ENCODE measurements at regions not wholly inside any gene's neighbourhood (a gene's known extent, or its start where the extent isn't known, plus 50 kb on each side); places are given as distances from the start of the nearest gene placed in this dataset.

GRCh38 chr16:79734721-79735120 lies 134.2 kb upstream of the MAF start:
- no peak for DNase-seq (ENCODE audit: low spot score)
- no peak overlapping the region for H3K4ac ChIP-seq (ENCODE audit: low read length)
- no peak overlapping the region for H3K14ac ChIP-seq (ENCODE audit: low read length)
- H3K4me2 ChIP-seq (ENCODE audit: insufficient read depth, low read length, poor library complexity, severe bottlenecking): no peak overlapping the region
- WGBS, 2 donors (ENCODE audit: extremely low coverage in 2 of 2, insufficient read length in 2 of 2, insufficient replicate concordance in 1 of 2): no CpG with 5 or more reads among the region's 2 CpGs
- H3K18ac ChIP-seq (ENCODE audit: low read length): no peak overlapping the region
- H4K91ac ChIP-seq (ENCODE audit: low read depth, low read length, poor library complexity): no peak overlapping the region
- no peak overlapping the region for H3K4me3 ChIP-seq (ENCODE audit: low read length in 2 of 2)
- no peak overlapping the region for H2AK5ac ChIP-seq (ENCODE audit: low read depth, low read length)
- H3K79me1 ChIP-seq (ENCODE audit: low read depth, low read length): no peaks in the 10 kb centered on the region
- H2BK12ac ChIP-seq (ENCODE audit: low read length): no peak overlapping the region
- no peak overlapping the region for H3K23ac ChIP-seq (ENCODE audit: low read depth, low read length, poor library complexity)
- no peak overlapping the region for H4K8ac ChIP-seq (ENCODE audit: low read depth, low read length)
- H3K4me1 ChIP-seq (ENCODE audit: control insufficient read depth in 2 of 2, insufficient read depth in 1 of 2, low read depth in 1 of 2, low read length in 2 of 2): peaks cover 3 to 9% of the 10 kb centered on the region in 2 donors
- H2BK15ac ChIP-seq (ENCODE audit: low read length): no peak overlapping the region
- no peaks in the 10 kb centered on the region for H3K36me3 ChIP-seq (replicated peaks in 1 of 2; ENCODE audit: control insufficient read depth in 2 of 2, insufficient read depth in 2 of 2, low read length in 2 of 2)
- no peaks in the 10 kb centered on the region for H3K27me3 ChIP-seq (ENCODE audit: control insufficient read depth in 3 of 3, insufficient read depth in 3 of 3, low read depth in 1 of 3, low read length in 3 of 3)
- H2BK5ac ChIP-seq (ENCODE audit: low read length): no peak overlapping the region
- H3K27ac ChIP-seq (replicated peaks; ENCODE audit: low read length): no peak overlapping the region
- H3K9ac ChIP-seq (ENCODE audit: low read depth, low read length, poor library complexity): no peak overlapping the region
- H3K9me3 ChIP-seq (replicated peaks in 1 of 2; ENCODE audit: control insufficient read depth in 2 of 2, insufficient read depth in 1 of 2, low read depth in 1 of 2, low read length in 2 of 2): no peaks in the 10 kb centered on the region
- no peak overlapping the region for H2BK120ac ChIP-seq (ENCODE audit: low read depth, low read length)
- no peak overlapping the region for H2AFZ ChIP-seq (ENCODE audit: low read length)

DNA sequence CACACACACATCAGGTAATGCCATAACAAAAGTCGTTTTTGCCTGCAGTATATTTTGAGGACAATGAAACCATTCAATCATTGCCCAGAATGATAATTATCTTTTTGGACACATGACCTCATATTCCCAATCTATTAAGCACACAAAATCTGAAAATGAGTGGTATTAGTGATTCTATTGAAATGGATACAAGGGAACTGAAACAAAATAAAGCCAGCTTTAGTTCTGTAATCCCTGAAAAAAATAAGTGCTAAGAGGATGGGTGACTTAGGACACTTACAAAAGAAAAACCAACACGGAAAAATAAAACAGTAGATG lies 128.3 kb upstream of the MAF start:
- H2BK12ac ChIP-seq (ENCODE audit: low read length): no peak overlapping the region
- H4K91ac ChIP-seq (ENCODE audit: low read depth, low read length, poor library complexity): no peak overlapping the region
- WGBS, 2 donors (ENCODE audit: extremely low coverage in 2 of 2, insufficient read length in 2 of 2, insufficient replicate concordance in 1 of 2): no CpG with 5 or more reads among the region's 2 CpGs
- H2BK5ac ChIP-seq (ENCODE audit: low read length): no peak overlapping the region
- no peaks in the 10 kb centered on the region for H3K36me3 ChIP-seq (replicated peaks in 1 of 2; ENCODE audit: control insufficient read depth in 2 of 2, insufficient read depth in 2 of 2, low read length in 2 of 2)
- no peak overlapping the region for H3K4me3 ChIP-seq (ENCODE audit: low read length in 2 of 2)
- H3K23ac ChIP-seq (ENCODE audit: low read depth, low read length, poor library complexity): no peak overlapping the region
- H4K8ac ChIP-seq (ENCODE audit: low read depth, low read length): no peak overlapping the region
- no peak overlapping the region for H3K4ac ChIP-seq (ENCODE audit: low read length)
- H3K9ac ChIP-seq (ENCODE audit: low read depth, low read length, poor library complexity): no peak overlapping the region
- H3K14ac ChIP-seq (ENCODE audit: low read length): no peak overlapping the region
- no peak overlapping the region for H2AK5ac ChIP-seq (ENCODE audit: low read depth, low read length)
- H3K27ac ChIP-seq (replicated peaks; ENCODE audit: low read length): no peak overlapping the region
- no peak overlapping the region for H2BK120ac ChIP-seq (ENCODE audit: low read depth, low read length)
- H3K27me3 ChIP-seq (ENCODE audit: control insufficient read depth in 3 of 3, insufficient read depth in 3 of 3, low read depth in 1 of 3, low read length in 3 of 3): no peaks in the 10 kb centered on the region
- no peak overlapping the region for H2BK15ac ChIP-seq (ENCODE audit: low read length)
- H2AFZ ChIP-seq (ENCODE audit: low read length): no peak overlapping the region
- H3K79me1 ChIP-seq (ENCODE audit: low read depth, low read length): no peaks in the 10 kb centered on the region
- no peaks in the 10 kb centered on the region for H3K9me3 ChIP-seq (replicated peaks in 1 of 2; ENCODE audit: control insufficient read depth in 2 of 2, insufficient read depth in 1 of 2, low read depth in 1 of 2, low read length in 2 of 2)
- peaks cover 5 to 11% of the 10 kb centered on the region in 2 donors for H3K4me1 ChIP-seq (ENCODE audit: control insufficient read depth in 2 of 2, insufficient read depth in 1 of 2, low read depth in 1 of 2, low read length in 2 of 2)
- no peak overlapping the region for H3K4me2 ChIP-seq (ENCODE audit: insufficient read depth, low read length, poor library complexity, severe bottlenecking)
- H3K18ac ChIP-seq (ENCODE audit: low read length): no peak overlapping the region
- DNase-seq (ENCODE audit: low spot score): no peak

DNA sequence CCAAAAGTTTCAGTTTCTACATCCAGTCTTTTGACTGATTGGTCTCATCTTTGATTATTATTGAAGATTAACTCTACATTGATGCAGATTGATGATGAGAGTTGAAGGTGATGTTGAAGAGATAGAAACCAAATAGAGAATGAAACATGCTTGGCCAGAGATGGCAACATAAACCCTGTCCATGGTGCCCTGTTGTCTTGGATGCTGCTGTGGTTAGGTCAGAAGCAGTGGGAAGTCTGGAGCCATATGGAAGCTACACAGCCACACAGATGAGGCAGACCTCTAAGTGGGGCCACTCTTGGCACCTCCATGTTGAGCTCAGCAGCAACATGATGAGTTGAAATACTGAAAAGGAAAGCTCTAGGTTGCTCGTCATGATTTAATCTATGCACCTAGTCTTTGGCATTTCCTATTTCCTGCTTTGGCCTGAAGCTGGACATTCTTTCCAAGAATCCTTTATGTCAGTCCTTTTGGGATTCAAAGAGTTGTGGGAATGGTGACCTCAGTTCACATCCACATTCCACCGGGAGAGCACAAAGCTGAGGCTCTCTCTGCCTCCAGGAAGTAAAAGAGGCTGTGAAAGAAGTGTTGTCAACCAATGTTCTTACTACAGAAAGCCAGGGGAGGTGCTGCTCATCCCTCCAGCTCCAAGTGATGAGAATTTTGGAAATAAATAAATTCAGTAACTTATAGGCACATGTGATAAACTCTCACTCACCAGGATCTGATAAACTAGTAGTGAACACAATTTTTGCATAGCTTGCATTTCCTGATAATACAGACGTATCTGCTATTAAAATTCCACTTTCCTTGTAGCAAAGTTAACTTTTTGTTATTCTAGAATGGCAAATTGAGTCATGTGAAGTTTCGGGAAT lies 127.7 kb upstream of the MAF start:
- Histone ChIP-seq H3K9me3 (replicated peaks in 1 of 2; ENCODE audit: control insufficient read depth in 2 of 2, insufficient read depth in 1 of 2, low read depth in 1 of 2, low read length in 2 of 2) (no peaks in the 10 kb centered on the region), H2AFZ (ENCODE audit: low read length) (no peak overlapping the region), H3K27ac (replicated peaks; ENCODE audit: low read length) (peak overlapping the region; percentile 3), H4K91ac (ENCODE audit: low read depth, low read length, poor library complexity) (no peak overlapping the region), H3K23ac (ENCODE audit: low read depth, low read length, poor library complexity) (no peak overlapping the region), H3K79me1 (ENCODE audit: low read depth, low read length) (no peaks in the 10 kb centered on the region), H4K8ac (ENCODE audit: low read depth, low read length) (no peak overlapping the region), H3K27me3 (ENCODE audit: control insufficient read depth in 3 of 3, insufficient read depth in 3 of 3, low read depth in 1 of 3, low read length in 3 of 3) (no peaks in the 10 kb centered on the region), H3K4ac (ENCODE audit: low read length) (no peak overlapping the region), H2BK12ac (ENCODE audit: low read length) (no peak overlapping the region), H3K4me2 (ENCODE audit: insufficient read depth, low read length, poor library complexity, severe bottlenecking) (no peak overlapping the region), H2BK120ac (ENCODE audit: low read depth, low read length) (no peak overlapping the region), H3K18ac (ENCODE audit: low read length) (no peak overlapping the region), H3K4me1 (ENCODE audit: control insufficient read depth in 2 of 2, insufficient read depth in 1 of 2, low read depth in 1 of 2, low read length in 2 of 2) (peaks cover 11 to 13% of the 10 kb centered on the region in 2 donors), H3K36me3 (replicated peaks in 1 of 2; ENCODE audit: control insufficient read depth in 2 of 2, insufficient read depth in 2 of 2, low read length in 2 of 2) (no peaks in the 10 kb centered on the region), H2AK5ac (ENCODE audit: low read depth, low read length) (no peak overlapping the region), H3K9ac (ENCODE audit: low read depth, low read length, poor library complexity) (no peak overlapping the region), H3K4me3 (ENCODE audit: low read length in 2 of 2) (no peak overlapping the region), H2BK15ac (ENCODE audit: low read length) (no peak overlapping the region), H2BK5ac (ENCODE audit: low read length) (no peak overlapping the region), H3K14ac (ENCODE audit: low read length) (no peak overlapping the region)
- no peak for DNase-seq (ENCODE audit: low spot score)
- WGBS, 2 donors (ENCODE audit: extremely low coverage in 2 of 2, insufficient read length in 2 of 2, insufficient replicate concordance in 1 of 2): no CpG with 5 or more reads among the region's 4 CpGs

DNA sequence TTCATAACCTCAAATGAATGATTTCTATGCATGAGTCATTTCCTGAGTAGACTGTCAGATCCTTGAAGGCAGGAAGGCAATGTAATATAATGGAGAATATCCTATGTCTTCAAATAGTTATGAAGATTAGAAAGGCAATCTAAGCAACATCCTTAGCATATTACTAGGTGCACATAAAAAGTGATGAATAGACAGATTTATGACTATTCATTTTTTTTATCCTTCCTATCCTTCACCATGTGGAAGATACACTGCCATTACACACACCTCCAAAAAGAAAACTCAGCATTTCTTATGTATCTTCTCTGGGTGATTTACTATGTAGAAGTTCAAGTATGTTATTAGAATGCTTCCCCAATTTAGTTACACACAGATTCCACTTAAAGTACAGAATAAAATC lies 126.4 kb upstream of the MAF start:
- H2BK15ac ChIP-seq (ENCODE audit: low read length): no peak overlapping the region
- no peak overlapping the region for H3K23ac ChIP-seq (ENCODE audit: low read depth, low read length, poor library complexity)

More for the DNA sequence above, 126.4 kb upstream of the MAF start:
- Histone ChIP-seq H3K36me3 (replicated peaks in 1 of 2; ENCODE audit: control insufficient read depth in 2 of 2, insufficient read depth in 2 of 2, low read length in 2 of 2) (peaks cover 0 to 2% of the 10 kb centered on the region in 2 donors), H3K79me1 (ENCODE audit: low read depth, low read length) (no peaks in the 10 kb centered on the region), H3K4ac (ENCODE audit: low read length) (no peak overlapping the region), H3K9ac (ENCODE audit: low read depth, low read length, poor library complexity) (no peak overlapping the region), H4K91ac (ENCODE audit: low read depth, low read length, poor library complexity) (no peak overlapping the region), H3K27ac (replicated peaks; ENCODE audit: low read length) (no peak overlapping the region), H3K9me3 (replicated peaks in 1 of 2; ENCODE audit: control insufficient read depth in 2 of 2, insufficient read depth in 1 of 2, low read depth in 1 of 2, low read length in 2 of 2) (peaks cover 0 to 2% of the 10 kb centered on the region in 2 donors), H3K4me1 (ENCODE audit: control insufficient read depth in 2 of 2, insufficient read depth in 1 of 2, low read depth in 1 of 2, low read length in 2 of 2) (peaks cover 12 to 17% of the 10 kb centered on the region in 2 donors), H4K8ac (ENCODE audit: low read depth, low read length) (no peak overlapping the region), H3K27me3 (ENCODE audit: control insufficient read depth in 3 of 3, insufficient read depth in 3 of 3, low read depth in 1 of 3, low read length in 3 of 3) (no peaks in the 10 kb centered on the region), H2BK12ac (ENCODE audit: low read length) (no peak overlapping the region), H2BK120ac (ENCODE audit: low read depth, low read length) (no peak overlapping the region), H3K14ac (ENCODE audit: low read length) (no peak overlapping the region), H3K4me2 (ENCODE audit: insufficient read depth, low read length, poor library complexity, severe bottlenecking) (no peak overlapping the region), H2AK5ac (ENCODE audit: low read depth, low read length) (no peak overlapping the region), H3K4me3 (ENCODE audit: low read length in 2 of 2) (no peak overlapping the region), H3K18ac (ENCODE audit: low read length) (no peak overlapping the region), H2BK5ac (ENCODE audit: low read length) (no peak overlapping the region), H2AFZ (ENCODE audit: low read length) (no peak overlapping the region)
- no peak for DNase-seq (ENCODE audit: low spot score)

Data from neuronal stem cell (in vitro differentiated cells).